HG02571 (cell line): ENCODE measurements at regions not wholly inside any gene's neighbourhood (a gene's known extent, or its start where the extent isn't known, plus 50 kb on each side); places are given as distances from the start of the nearest gene placed in this dataset.
"Not testable (repeated sequence)": the region's sequence is repeated elsewhere in the genome, so short reads cannot be mapped to it uniquely, and the experiment has no call there.

Experiments used
- ATAC-seq: cut with Tn5 transposase; IDR thresholded peaks from one replicate; pipeline ENCODE4 v1.9.1; 2021; ENCODE audit warnings: mild to moderate bottlenecking, moderate library complexity; ENCODE audit not compliant: unreplicated experiment

- ATAC-seq, result no peak
Measured at GRCh38 chr9:75657015-75657414, 233.5 kb upstream of the PCSK5 start.

GRCh38 chr9:75658301-75658905 is 232.1 kb upstream of the PCSK5 start:
- no peak for ATAC-seq

GRCh38 chr9:75664597-75664996 is 225.9 kb upstream of the PCSK5 start:
- no peak for ATAC-seq

- no peak for ATAC-seq
Measured at GRCh38 chr9:75666856-75667554, 223.5 kb upstream of the PCSK5 start.

- no peak for ATAC-seq
Measured at GRCh38 chr9:75669721-75670120, 220.8 kb upstream of the PCSK5 start.

GRCh38 chr9:75671354-75671753 is 219.1 kb upstream of the PCSK5 start:
- ATAC-seq, result no peak

GRCh38 chr9:75672478-75672877 is 218.0 kb upstream of the PCSK5 start:
- no peak for ATAC-seq

- ATAC-seq, result no peak
Measured at GRCh38 chr9:75683591-75683990, 206.9 kb upstream of the PCSK5 start.

- no peak for ATAC-seq
Measured at GRCh38 chr9:75685062-75685461, 205.4 kb upstream of the PCSK5 start.

GRCh38 chr9:75687359-75687953 is 203.0 kb upstream of the PCSK5 start:
- no peak for ATAC-seq

- ATAC-seq, result not testable (repeated sequence)
Measured at GRCh38 chr9:75690551-75690950, 199.9 kb upstream of the PCSK5 start.

- no peak for ATAC-seq
Measured at GRCh38 chr9:75691408-75691807, 199.1 kb upstream of the PCSK5 start.

- ATAC-seq, result no peak
Measured at GRCh38 chr9:75692309-75692708, 198.2 kb upstream of the PCSK5 start.

GRCh38 chr9:75695921-75696320 is 194.6 kb upstream of the PCSK5 start:
- ATAC-seq, result no peak

GRCh38 chr9:75699017-75699416 is 191.5 kb upstream of the PCSK5 start:
- no peak for ATAC-seq

GRCh38 chr9:75699625-75700251 is 190.7 kb upstream of the PCSK5 start:
- no peak for ATAC-seq

GRCh38 chr9:75700252-75700640 is 190.2 kb upstream of the PCSK5 start:
- no peak for ATAC-seq

GRCh38 chr9:75707191-75707590 is 183.3 kb upstream of the PCSK5 start:
- no peak for ATAC-seq

- no peak for ATAC-seq
Measured at GRCh38 chr9:75709698-75710097, 180.8 kb upstream of the PCSK5 start.

GRCh38 chr9:75712700-75713099 is 177.8 kb upstream of the PCSK5 start:
- ATAC-seq, result no peak

- no peak for ATAC-seq
Measured at GRCh38 chr9:75713335-75713734, 177.1 kb upstream of the PCSK5 start.

GRCh38 chr9:75715360-75715759 is 175.1 kb upstream of the PCSK5 start:
- no peak for ATAC-seq
